Neural cell (in vitro differentiated cells): ENCODE measurements at regions not wholly inside any gene's neighbourhood (a gene's known extent, or its start where the extent isn't known, plus 50 kb on each side); places are given as distances from the start of the nearest gene placed in this dataset.

ENCODE experiments used
- CTCF ChIP-seq: fragments of 450-650 bp; IDR thresholded peaks from 2 replicates; pipeline ENCODE4 v1.5.1; 2014; ENCODE audit warnings: antibody characterized with exemption, mild to moderate bottlenecking, moderate library complexity; ENCODE audit not compliant: poor library complexity, severe bottlenecking
- EP300 ChIP-seq: fragments of 450-650 bp; conservative IDR thresholded peaks from 2 replicates; pipeline ENCODE4 v1.6.1; 2014; ENCODE audit warnings: antibody characterized with exemption, mild to moderate bottlenecking, moderate library complexity; ENCODE audit not compliant: poor library complexity, severe bottlenecking
- EZH2 ChIP-seq: fragments of 200-600, 300-800 bp; shearing (Covaris generic), sonication (generic); IDR thresholded peaks from 2 replicates; pipeline ENCODE4 v1.6.1; 2014; ENCODE audit warnings: antibody characterized with exemption, low read length, borderline replicate concordance, mild to moderate bottlenecking; ENCODE audit not compliant: insufficient read depth, poor library complexity, severe bottlenecking
- SMC3 ChIP-seq: fragments of 450-650 bp; conservative IDR thresholded peaks from 2 replicates; pipeline ENCODE4 v1.6.1; 2014; ENCODE audit warnings: antibody characterized with exemption, mild to moderate bottlenecking, moderate library complexity; ENCODE audit not compliant: poor library complexity
- TAF1 ChIP-seq: IDR thresholded peaks from 2 replicates; pipeline ENCODE4 v1.6.1; 2012; ENCODE audit warnings: low read depth

GRCh38 chr1:185627761-185628501 is 106.3 kb upstream of the HMCN1 start:
- no peak for TF ChIP-seq CTCF
- no peak for TF ChIP-seq TAF1
- TF ChIP-seq EZH2: no peak
- no peak for TF ChIP-seq EP300
- TF ChIP-seq SMC3: no peak
